Activated T-helper 2 cell treated with anti-CD3 and anti-CD28 coated beads, Interferon-gamma antibody, Interleukin-2, Interleukin-4, amounts not matched to agents 10 μg/mL and 5 μg/mL and 100 μg/mL, durations not matched to agents 14 hours and 24 hours and 36 hours (primary cell): ENCODE measurements at regions not wholly inside any gene's neighbourhood (a gene's known extent, or its start where the extent isn't known, plus 50 kb on each side); places are given as distances from the start of the nearest gene placed in this dataset.

Experiments used
- DNase-seq: peaks from one replicate; pipeline ENCODE4 v3.0.0; 2021; ENCODE audit warnings: low spot score
- H3K27ac Mint-ChIP-seq: one replicate; pipeline ENCODE4 v1.8.0; 2021; ENCODE audit warnings: mixed read lengths
- H3K27me3 Mint-ChIP-seq: one replicate; pipeline ENCODE4 v1.8.0; 2021; ENCODE audit warnings: low read depth, mixed read lengths
- H3K36me3 Mint-ChIP-seq: one replicate; pipeline ENCODE4 v1.8.0; 2021; ENCODE audit warnings: low read depth, mixed read lengths
- H3K4me1 Mint-ChIP-seq: one replicate; pipeline ENCODE4 v1.8.0; 2021; ENCODE audit warnings: low read depth, mixed read lengths
- H3K4me3 Mint-ChIP-seq: one replicate; pipeline ENCODE4 v1.8.0; 2021; ENCODE audit warnings: low read depth, mild to moderate bottlenecking, moderate library complexity, mixed read lengths
- H3K9me3 Mint-ChIP-seq: one replicate; pipeline ENCODE4 v1.8.0; 2021; ENCODE audit warnings: mixed read lengths
- intact Hi-C: fragments of 100-400 bp; cut with micrococcal nuclease; formaldehyde crosslinking; loops from one replicate; pipeline ENCODE4 v1.15.1; 2023

DNA sequence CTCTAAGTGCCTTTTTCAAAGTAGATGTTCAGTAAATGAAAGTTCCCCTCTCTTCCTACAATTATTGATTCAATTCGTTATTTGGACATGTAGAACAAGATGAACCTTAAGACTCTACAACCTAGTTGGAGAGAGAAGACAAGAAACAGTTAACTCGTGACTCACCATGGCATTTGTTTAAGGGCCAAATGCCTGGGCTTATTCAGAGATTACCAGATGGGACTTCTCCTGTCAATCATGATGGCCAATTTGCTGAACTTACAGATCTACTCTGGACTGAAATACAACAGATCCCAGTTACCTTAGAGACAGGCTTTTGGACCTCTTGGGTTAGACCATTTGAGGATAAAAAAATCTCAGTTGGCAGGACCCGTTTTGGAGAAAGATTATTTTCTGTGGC, 93.5 kb downstream of the C1orf94 start:
- DNase-seq, result no peak
- H3K27ac Mint-ChIP-seq, result no peak overlapping the region
- intact Hi-C loops, result no loop called here
- H3K27me3 Mint-ChIP-seq, result no peaks in the 10 kb centered on the region
- no peaks in the 10 kb centered on the region for H3K36me3 Mint-ChIP-seq
- no peaks in the 10 kb centered on the region for H3K4me1 Mint-ChIP-seq
- H3K9me3 Mint-ChIP-seq, result no peaks in the 10 kb centered on the region
- no peak overlapping the region for H3K4me3 Mint-ChIP-seq

GRCh38 chr1:34272152-34272551, 95.4 kb downstream of the C1orf94 start:
- no peaks in the 10 kb centered on the region for H3K9me3 Mint-ChIP-seq
- no peak for DNase-seq
- H3K4me1 Mint-ChIP-seq, result no peaks in the 10 kb centered on the region
- intact Hi-C loops, result no loop called here
- H3K36me3 Mint-ChIP-seq, result no peaks in the 10 kb centered on the region
- H3K4me3 Mint-ChIP-seq, result no peak overlapping the region
- no peak overlapping the region for H3K27ac Mint-ChIP-seq
- no peaks in the 10 kb centered on the region for H3K27me3 Mint-ChIP-seq

GRCh38 chr1:34275150-34275549, 98.4 kb downstream of the C1orf94 start:
- intact Hi-C loops, result no loop called here
- no peak for DNase-seq

DNA sequence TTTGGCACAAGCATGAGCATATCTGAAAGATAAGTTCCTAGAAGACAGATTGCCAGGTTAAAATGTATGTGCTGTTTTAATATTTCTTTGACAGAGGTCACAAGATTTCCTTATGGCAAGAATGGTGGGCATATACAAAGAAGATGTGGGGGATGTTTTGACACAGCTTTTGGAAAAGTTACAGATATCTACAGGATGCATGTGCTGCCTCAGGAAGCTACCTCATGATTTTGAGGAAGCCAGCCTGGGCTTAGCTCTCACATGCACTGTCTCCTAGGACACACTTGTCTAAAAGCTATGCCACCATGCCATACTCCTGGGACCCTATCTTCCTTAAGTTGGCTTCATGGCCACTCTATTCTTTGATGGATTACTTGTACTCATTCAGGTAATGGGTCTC, 99.9 kb downstream of the C1orf94 start:
- Mint-ChIP-seq H3K4me3 (no peak overlapping the region), H3K27ac (no peak overlapping the region), H3K36me3 (no peaks in the 10 kb centered on the region), H3K9me3 (no peaks in the 10 kb centered on the region), H3K4me1 (no peaks in the 10 kb centered on the region), H3K27me3 (no peaks in the 10 kb centered on the region)
- DNase-seq, result no peak
- intact Hi-C loops, result no loop called here

More at GRCh38 chr1:34275150-34275549, 98.4 kb downstream of the C1orf94 start:
- Mint-ChIP-seq H3K4me3 (no peak overlapping the region), H3K36me3 (no peaks in the 10 kb centered on the region), H3K9me3 (no peaks in the 10 kb centered on the region), H3K27me3 (no peaks in the 10 kb centered on the region), H3K27ac (no peak overlapping the region), H3K4me1 (no peaks in the 10 kb centered on the region)

- Mint-ChIP-seq H3K27me3 (no peaks in the 10 kb centered on the region), H3K27ac (no peak overlapping the region), H3K36me3 (no peaks in the 10 kb centered on the region), H3K4me1 (no peaks in the 10 kb centered on the region), H3K4me3 (no peak overlapping the region), H3K9me3 (no peaks in the 10 kb centered on the region)
- no peak for DNase-seq
- intact Hi-C loops, result no loop called here
These were observed 100.4 kb downstream of the C1orf94 start for GRCh38 chr1:34277150-34277549.

- H3K4me3 Mint-ChIP-seq, result no peak overlapping the region
- intact Hi-C loops, result no loop called here
- no peaks in the 10 kb centered on the region for H3K9me3 Mint-ChIP-seq
- H3K27me3 Mint-ChIP-seq, result no peaks in the 10 kb centered on the region
- no peak for DNase-seq
- no peak overlapping the region for H3K27ac Mint-ChIP-seq
- no peaks in the 10 kb centered on the region for H3K36me3 Mint-ChIP-seq
- no peaks in the 10 kb centered on the region for H3K4me1 Mint-ChIP-seq
These were observed 101.5 kb downstream of the C1orf94 start for GRCh38 chr1:34278211-34278610.

DNA sequence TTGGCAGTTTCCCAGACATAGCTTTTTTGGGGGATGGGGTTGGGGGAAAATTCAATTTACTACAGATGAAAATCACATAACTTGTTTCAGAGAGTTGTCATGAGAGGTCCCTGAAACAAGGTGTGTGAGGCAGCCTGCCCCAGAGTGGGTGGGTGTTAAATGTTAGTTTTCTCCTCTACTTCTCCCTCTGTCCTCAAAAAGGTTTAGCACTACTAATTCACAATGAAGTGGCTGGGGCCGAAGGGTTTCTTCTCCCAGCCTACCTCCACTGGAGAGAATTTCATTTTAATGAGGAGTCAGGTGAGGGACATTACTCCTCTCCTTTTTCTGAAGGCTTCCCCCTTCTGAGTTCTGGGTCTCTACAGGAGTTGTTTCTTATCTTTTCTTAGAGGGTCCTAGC, 103.3 kb downstream of the C1orf94 start:
- intact Hi-C loops, result no loop called here
- Mint-ChIP-seq H3K27me3 (no peaks in the 10 kb centered on the region), H3K4me3 (no peak overlapping the region), H3K36me3 (no peaks in the 10 kb centered on the region), H3K4me1 (no peaks in the 10 kb centered on the region), H3K27ac (no peak overlapping the region), H3K9me3 (no peaks in the 10 kb centered on the region)
- no peak for DNase-seq

DNA sequence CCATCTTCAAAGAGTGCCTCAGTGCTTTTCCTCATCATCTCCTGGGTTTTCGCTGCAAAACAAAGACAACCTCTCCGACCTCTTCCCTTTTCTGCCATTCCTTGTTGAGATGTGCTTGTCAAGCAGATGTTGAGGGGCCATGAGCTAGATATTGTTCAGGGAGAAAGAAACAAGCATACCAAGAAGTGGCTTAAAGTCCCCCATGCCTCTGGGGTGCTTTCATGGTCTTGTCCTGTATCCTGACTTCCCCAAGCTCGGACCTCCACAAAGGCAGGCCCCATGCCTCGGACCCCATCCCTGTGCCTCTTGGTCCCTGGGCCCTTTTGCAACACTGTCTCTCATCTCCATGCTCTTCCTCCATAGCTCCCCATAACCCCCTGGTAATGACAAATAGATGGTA, 103.8 kb downstream of the C1orf94 start:
- Mint-ChIP-seq H3K27me3 (no peaks in the 10 kb centered on the region), H3K36me3 (no peaks in the 10 kb centered on the region), H3K9me3 (no peaks in the 10 kb centered on the region), H3K27ac (no peak overlapping the region), H3K4me1 (no peaks in the 10 kb centered on the region), H3K4me3 (no peak overlapping the region)
- intact Hi-C loops, result no loop called here
- no peak for DNase-seq

DNA sequence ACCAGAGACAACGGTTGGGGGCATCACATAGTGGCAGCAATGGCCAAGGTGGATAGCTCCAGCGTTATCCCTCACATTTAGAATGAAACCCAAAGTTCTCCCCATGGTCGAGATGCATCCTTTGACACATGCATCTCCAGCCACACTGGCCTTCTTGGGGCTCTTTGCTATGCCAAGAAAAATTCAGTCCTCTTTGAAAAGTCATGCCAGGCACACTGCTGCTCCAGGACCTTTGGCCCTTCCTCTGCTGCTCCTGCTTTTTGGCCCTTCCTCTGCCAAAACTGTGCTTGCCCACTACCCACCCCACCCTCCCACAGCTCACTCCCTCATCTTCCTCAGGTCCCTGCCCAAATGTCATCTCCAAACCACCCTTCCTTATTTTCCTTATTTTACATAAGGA, 106.4 kb downstream of the C1orf94 start:
- intact Hi-C loops, result no loop called here
- no peak overlapping the region for H3K27ac Mint-ChIP-seq
- no peaks in the 10 kb centered on the region for H3K36me3 Mint-ChIP-seq
- H3K4me3 Mint-ChIP-seq, result no peak overlapping the region
- H3K27me3 Mint-ChIP-seq, result no peaks in the 10 kb centered on the region
- no peaks in the 10 kb centered on the region for H3K4me1 Mint-ChIP-seq
- no peak for DNase-seq
- H3K9me3 Mint-ChIP-seq, result no peaks in the 10 kb centered on the region

DNA sequence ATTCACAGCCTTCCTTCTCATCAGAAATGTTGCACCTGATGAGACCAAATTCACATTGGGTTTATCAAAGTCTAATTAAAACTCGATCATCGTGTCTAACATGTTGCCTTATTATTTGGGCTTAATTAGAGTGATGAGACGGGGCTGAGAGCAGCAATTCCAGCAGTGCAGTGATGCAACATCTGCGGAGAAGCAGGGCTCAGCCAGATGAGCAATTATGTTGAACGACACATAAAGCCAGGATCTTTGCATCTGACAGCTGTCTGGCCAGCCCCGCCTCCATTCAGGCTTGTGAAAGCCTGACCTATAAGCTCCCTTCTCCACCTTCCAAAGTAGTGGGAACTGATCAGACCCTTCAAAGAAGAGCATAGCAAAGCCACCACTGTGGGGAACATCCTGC, 109.8 kb downstream of the C1orf94 start:
- H3K4me3 Mint-ChIP-seq, result no peak overlapping the region
- intact Hi-C loops, result no loop called here
- no peak overlapping the region for H3K27ac Mint-ChIP-seq
- H3K36me3 Mint-ChIP-seq, result no peaks in the 10 kb centered on the region
- no peak for DNase-seq
- H3K9me3 Mint-ChIP-seq, result no peaks in the 10 kb centered on the region
- no peaks in the 10 kb centered on the region for H3K4me1 Mint-ChIP-seq
- no peaks in the 10 kb centered on the region for H3K27me3 Mint-ChIP-seq

DNA sequence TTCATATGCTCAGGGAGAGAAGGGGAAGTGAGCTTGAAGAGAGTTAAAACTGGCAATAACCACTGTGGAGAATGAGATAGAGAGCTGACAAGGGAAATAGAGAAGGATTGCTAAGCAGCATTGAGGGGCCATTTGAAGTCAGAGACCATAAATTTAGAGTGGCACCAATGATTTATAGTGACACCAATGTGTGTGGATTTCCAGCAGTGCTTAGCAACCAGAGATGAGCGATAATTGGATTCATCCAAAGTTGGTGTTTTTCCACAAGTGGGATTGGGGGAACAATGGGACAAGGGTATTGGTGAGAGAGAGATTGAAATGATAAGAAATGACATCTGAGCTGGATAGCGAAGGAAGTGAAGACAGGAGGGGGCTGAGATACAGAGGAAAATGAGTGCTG, 114.1 kb downstream of the C1orf94 start:
- Mint-ChIP-seq H3K27ac (no peak overlapping the region), H3K27me3 (no peaks in the 10 kb centered on the region), H3K9me3 (no peaks in the 10 kb centered on the region)

GRCh38 chr1:34292472-34292871, 115.8 kb downstream of the C1orf94 start:
- Mint-ChIP-seq H3K9me3 (no peaks in the 10 kb centered on the region), H3K27me3 (no peaks in the 10 kb centered on the region), H3K27ac (no peak overlapping the region), H3K36me3 (no peaks in the 10 kb centered on the region), H3K4me3 (no peak overlapping the region), H3K4me1 (no peaks in the 10 kb centered on the region)
- no peak for DNase-seq
- intact Hi-C loops, result no loop called here

More for the DNA sequence above, 114.1 kb downstream of the C1orf94 start:
- intact Hi-C loops, result no loop called here
- no peak overlapping the region for H3K4me3 Mint-ChIP-seq
- no peaks in the 10 kb centered on the region for H3K4me1 Mint-ChIP-seq
- no peak for DNase-seq
- H3K36me3 Mint-ChIP-seq, result no peaks in the 10 kb centered on the region

DNA sequence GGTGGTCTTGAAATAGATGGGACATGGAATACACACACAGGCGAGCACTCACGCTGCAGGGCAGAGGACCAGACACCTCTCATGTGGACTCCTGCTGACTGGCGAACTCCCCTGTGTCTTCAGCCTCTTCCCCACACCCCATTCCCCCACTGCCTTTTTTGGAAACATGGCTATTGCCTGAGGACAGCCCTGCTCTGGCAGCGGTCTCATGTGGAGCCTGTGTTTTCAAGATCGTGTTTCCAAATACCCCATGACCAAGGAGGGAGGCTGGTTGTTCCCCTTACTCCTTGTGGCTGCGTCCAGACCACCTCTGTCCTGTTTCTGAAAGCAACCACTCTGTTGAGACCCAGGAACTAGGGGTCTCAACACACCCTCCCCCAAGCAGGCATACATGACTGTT, 119.4 kb downstream of the C1orf94 start:
- H3K36me3 Mint-ChIP-seq, result no peaks in the 10 kb centered on the region
- H3K9me3 Mint-ChIP-seq, result no peaks in the 10 kb centered on the region
- no peak for DNase-seq
- no peak overlapping the region for H3K27ac Mint-ChIP-seq
- intact Hi-C loops, result no loop called here
- H3K4me1 Mint-ChIP-seq, result no peaks in the 10 kb centered on the region
- no peak overlapping the region for H3K4me3 Mint-ChIP-seq
- H3K27me3 Mint-ChIP-seq, result no peaks in the 10 kb centered on the region

- Mint-ChIP-seq H3K36me3 (no peaks in the 10 kb centered on the region), H3K9me3 (peaks cover 13% of the 10 kb centered on the region), H3K27me3 (no peaks in the 10 kb centered on the region), H3K4me3 (no peak overlapping the region), H3K27ac (no peak overlapping the region), H3K4me1 (no peaks in the 10 kb centered on the region)
- DNase-seq, result no peak
- intact Hi-C loops, result no loop called here
These were observed 126.1 kb downstream of the C1orf94 start for GRCh38 chr1:34302798-34303197.
